T-helper 2 cell treated with Interferon-gamma antibody and Interleukin-4, amounts not matched to agents 100 ng/mL and 5 ng/mL, for 36 hours (primary cell): ENCODE measurements at regions not wholly inside any gene's neighbourhood (a gene's known extent, or its start where the extent isn't known, plus 50 kb on each side); places are given as distances from the start of the nearest gene placed in this dataset.
"Not testable (repeated sequence)": the region's sequence is repeated elsewhere in the genome, so short reads cannot be mapped to it uniquely, and the experiment has no call there.

ENCODE experiments used
- intact Hi-C: fragments of 100-400 bp; cut with micrococcal nuclease; formaldehyde crosslinking; loops from one replicate; pipeline ENCODE4 v1.15.1; 2023

- intact Hi-C loops: not testable (repeated sequence)
Observed at GRCh38 chr2:111316221-111316741, 195.6 kb downstream of the BCL2L11 start.

DNA sequence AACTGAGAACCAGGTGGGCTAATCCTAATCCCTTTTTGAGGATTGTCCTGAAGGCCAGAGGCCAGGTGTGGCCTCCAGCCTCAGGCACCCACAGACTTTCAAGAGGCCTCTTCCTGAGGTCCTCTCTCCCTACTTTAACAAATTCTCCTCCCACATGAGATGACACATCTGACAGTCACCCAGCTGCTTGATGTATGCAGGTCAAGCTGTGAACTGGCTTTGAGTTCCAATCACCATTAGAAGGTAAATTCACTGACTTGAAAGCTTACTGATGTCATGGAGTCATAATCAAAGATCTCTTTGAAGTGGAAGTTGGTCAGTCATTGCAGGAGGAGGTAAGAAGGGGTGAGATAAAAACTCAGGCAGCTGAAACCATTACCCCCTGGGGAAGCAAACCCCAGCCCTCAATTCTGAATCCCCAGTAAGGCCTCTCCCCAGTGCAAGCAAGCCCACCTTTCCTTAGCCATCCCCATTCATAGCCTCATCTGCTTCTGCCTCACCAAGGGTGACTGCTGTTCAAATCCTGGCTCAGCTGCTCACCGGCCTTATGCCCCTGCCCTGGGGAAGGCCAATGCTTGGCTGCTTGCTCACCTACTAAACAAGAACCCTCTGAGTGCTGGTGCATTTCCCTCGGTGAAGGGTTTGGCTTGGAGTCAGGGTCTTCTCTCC, 196.3 kb downstream of the BCL2L11 start:
- intact Hi-C loops: not testable (repeated sequence)

- intact Hi-C loops: not testable (repeated sequence)
Observed at GRCh38 chr2:111319552-111319951, 198.8 kb downstream of the BCL2L11 start.

DNA sequence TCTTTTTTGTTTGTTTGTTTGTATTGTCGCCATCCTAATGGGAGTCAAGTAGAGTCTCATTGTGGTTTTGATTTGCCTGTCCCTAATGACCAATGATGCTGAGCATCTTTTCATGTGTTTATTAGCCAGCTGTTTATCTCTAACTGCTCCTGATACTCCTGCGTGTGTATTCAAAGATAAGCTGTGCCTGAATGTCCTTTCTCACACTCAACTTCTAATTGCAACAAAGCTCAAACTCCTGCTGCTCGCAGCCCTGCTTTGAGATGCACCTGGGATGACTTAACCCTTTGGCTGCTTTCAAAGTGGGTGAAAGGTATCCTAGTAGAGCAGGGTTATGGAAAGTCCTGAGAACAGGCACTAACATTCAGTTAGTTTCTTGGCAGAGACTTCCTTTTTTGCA, 199.6 kb downstream of the BCL2L11 start:
- intact Hi-C loops: not testable (repeated sequence)

GRCh38 chr2:111320965-111321364, 200.3 kb downstream of the BCL2L11 start:
- intact Hi-C loops: not testable (repeated sequence)

GRCh38 chr2:111323384-111323783, 202.7 kb downstream of the BCL2L11 start:
- intact Hi-C loops: not testable (repeated sequence)

GRCh38 chr2:111327726-111328125, 207.0 kb downstream of the BCL2L11 start:
- intact Hi-C loops: not testable (repeated sequence)

GRCh38 chr2:111329309-111329708, 208.6 kb downstream of the BCL2L11 start:
- intact Hi-C loops: not testable (repeated sequence)

- intact Hi-C loops: not testable (repeated sequence)
Observed at GRCh38 chr2:111331099-111331724, 210.5 kb downstream of the BCL2L11 start.

DNA sequence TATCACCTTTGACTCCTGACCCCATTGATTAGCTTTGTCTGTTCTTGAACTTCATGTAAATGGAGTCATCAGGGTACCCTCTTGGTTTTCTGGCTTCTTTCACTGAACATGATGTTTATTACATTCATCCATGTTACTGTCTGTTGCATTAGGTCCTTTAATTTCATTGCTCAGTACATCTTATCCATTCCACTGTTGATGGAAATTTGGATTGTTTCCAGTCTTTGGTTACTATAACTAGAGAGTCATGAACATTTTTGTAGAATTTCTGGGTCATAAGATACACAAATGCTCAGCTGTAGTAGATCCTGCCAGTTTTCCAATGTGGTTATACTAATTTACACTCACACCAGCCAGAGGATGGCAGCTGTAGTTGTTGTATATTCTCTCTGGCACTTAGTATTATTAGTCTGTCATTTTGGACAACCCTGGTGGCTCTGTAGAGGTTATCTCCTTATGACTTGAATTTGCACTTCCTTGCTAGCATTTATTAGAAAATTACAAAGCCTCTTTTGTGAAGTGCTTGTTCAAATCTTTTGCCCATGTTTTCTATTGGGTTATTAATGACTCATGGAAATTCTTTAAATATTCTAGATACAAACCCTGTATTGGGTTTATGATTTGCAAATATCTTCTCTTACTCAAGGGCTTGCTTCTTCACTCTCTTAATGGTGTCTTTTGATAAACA, 214.7 kb downstream of the BCL2L11 start:
- intact Hi-C loops: not testable (repeated sequence)

- intact Hi-C loops: not testable (repeated sequence)
Observed at GRCh38 chr2:111338474-111338873, 217.8 kb downstream of the BCL2L11 start.

DNA sequence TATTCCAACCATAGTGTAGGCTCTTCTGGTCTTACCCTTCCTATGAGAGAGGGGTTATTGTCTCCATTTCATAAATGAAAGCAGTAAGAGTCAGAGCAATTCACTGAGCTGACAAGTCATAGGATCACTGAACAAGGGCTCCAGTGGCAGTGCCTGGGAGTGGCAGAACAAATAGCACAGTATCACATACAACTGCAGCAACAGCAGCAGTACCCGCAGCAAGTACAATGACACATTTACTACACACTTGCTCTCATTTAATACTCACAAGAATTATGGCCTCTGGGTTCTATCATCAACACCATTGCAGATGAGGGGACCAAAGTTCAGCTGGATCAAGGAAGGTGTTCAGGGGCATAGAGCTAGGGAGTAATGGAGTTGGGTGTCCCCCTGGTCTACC, 218.8 kb downstream of the BCL2L11 start:
- intact Hi-C loops: not testable (repeated sequence)

GRCh38 chr2:111344590-111344989, 223.9 kb downstream of the BCL2L11 start:
- intact Hi-C loops: not testable (repeated sequence)

DNA sequence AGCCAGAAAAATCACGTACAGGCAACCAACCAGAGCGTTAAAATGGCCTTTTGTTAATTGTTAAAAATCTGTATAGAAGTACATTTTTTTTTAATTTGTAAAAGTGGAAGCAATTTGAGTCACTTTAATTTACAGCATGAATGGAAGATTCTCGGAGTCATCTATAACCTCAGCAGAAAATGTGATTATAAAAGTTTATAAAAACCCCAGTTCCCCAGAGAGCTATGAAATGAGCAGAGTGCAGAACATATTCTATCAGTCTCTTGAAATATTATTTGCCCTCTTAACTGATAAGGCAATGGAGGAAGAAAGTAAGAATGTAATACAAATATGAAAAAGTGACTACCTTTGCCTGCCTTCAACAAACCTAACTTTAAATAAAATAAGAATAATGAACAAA, 224.7 kb downstream of the BCL2L11 start:
- intact Hi-C loops: not testable (repeated sequence)

DNA sequence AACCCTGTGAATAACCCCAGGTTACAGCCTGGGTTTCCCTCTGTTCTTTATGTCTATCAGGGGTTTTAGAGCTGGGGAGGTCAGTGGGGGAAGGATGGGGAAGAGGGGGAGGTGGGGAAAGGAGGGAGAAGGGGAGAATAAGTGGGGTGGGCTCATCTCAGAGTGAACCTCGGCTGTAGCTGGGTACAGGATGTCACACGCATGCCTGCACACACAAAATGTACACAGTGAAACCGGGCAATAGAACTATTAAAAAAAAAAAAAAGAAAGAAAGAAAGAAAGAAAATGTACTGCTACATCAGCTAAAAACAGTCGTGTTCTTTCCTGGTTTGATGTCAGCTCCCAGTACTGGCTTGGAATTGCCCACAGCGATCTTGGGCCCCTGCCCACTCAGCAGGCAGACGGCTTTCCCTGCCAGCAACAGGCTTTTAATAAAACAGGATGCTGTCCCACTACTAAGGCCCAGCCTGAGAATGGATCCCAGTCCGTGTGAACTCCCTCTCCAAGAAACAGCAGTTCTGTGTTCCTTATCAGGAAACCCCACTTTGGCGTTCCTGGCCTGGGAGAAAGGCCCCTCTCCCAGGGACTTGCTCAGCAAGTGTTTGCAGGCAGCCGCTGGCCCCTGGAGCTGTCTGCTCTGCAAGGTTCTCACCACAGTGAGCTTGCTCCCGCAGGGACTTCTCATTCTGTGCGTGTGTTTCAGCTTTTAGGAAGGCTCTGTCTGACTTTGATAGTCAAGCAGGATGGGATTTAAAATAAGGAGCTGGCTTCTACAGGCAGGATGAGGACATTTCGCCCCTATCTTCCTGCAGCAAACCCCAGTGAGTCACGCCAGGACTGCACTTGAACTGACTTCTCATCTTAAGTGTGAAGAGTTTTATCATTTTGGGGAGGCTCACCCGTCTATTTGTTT, 225.6 kb downstream of the BCL2L11 start:
- intact Hi-C loops: not testable (repeated sequence)

- intact Hi-C loops: not testable (repeated sequence)
Observed at GRCh38 chr2:111347695-111348094, 227.0 kb downstream of the BCL2L11 start.

- intact Hi-C loops: not testable (repeated sequence)
Observed at GRCh38 chr2:111348316-111348715, 227.6 kb downstream of the BCL2L11 start.

GRCh38 chr2:111355022-111355817, 234.5 kb downstream of the BCL2L11 start:
- intact Hi-C loops: not testable (repeated sequence)

- intact Hi-C loops: not testable (repeated sequence)
Observed at GRCh38 chr2:111355823-111356511, 235.3 kb downstream of the BCL2L11 start.
